GM18909 (cell line): ENCODE measurements at regions not wholly inside any gene's neighbourhood (a gene's known extent, or its start where the extent isn't known, plus 50 kb on each side); places are given as distances from the start of the nearest gene placed in this dataset.

ENCODE experiments used
- ATAC-seq: cut with Tn5 transposase; IDR thresholded peaks from one replicate; pipeline ENCODE4 v1.9.1; 2021; ENCODE audit warnings: mild to moderate bottlenecking; ENCODE audit not compliant: unreplicated experiment, poor library complexity

DNA sequence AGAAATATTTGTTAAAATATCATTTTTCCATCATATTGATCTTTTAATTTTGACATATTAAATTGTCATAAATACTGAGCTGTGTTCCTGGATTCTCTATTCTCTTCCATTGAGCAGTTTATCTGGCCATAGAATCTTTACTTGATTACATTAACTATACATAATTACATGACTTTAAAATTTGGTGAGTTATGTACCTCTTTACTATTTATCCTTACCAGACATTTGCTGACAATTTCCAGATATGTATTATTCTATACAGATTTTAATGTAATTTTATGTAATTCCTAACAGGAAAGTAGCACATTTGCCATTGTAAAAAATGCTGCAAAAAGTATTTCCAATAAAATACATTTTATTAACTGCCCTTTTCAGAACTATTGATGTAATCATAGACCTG, 770.3 kb downstream of the KCTD16 start:
- ATAC-seq, result no peak

DNA sequence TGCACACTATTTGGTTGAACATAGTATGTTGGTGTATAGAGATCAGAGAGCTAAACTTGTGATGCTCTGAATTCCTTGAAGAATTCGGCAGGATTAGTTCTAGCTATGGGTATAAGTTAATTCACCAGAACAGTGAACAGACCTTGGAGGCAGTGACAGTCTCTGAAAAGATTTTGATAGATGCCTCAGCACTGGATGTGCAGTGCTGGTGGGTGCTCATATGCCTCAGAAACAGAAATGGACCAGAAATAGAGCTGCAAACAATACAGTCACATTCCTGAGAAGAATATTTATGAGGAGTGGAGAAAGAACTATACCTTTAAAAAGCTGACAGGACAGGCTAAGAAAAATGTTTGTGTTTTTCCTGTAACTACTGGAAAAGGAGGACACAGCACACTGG, 747.7 kb downstream of the KCTD16 start:
- ATAC-seq, result no peak

DNA sequence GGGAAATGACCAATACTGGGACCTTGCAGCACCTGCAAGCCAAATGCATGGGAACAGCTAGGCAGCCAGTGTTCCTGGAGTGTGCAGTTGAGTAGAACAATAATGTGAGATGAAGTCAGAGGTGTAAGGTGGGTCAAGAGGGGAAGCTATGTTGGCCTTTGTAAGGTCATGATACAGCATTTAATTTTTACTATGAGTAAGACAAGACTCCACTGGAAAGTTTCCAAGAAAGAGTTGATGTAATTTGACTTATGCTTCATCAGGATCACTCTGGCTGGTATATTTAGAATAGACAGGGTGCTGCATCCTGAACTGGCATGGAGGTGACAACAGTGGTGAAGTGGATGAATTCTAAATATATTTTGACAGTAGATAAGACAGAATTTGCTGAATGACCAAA, 744.8 kb downstream of the KCTD16 start:
- ATAC-seq, result no peak

DNA sequence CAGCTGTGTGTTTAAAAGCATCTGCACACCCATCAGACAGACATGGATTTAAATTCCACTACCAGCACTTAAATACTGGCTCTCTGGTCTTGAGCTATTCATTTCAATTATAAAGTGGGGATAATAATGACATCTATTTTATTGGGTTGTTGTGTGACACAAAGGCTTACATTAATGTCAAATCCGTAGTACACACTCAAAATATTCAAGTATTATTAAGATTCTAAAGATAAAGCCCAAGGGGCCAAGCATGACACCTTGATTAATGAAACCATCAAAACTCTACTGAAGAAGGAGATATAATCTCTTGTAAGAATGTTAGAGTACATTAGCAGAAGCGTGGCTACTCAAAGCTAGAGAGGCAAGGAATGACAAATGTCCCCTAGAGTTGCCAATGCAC, 743.0 kb downstream of the KCTD16 start:
- no peak for ATAC-seq

DNA sequence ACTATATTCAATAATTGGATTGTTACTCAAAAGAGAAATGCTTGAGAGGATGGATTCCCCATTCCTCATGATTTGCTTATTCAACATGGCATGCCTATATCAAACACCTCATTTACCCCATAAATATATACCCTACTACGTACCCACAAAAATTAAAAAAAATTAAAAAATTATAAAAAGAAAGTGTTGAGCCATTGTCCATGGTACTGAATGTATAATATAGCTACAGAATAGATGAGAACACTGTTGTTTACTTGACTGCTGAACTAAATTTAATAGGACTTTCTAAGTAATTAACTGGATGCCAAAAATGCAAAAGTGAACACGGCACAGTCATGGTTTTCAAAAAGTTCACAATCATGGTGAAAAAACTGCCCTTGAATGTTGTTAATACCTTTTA, 725.8 kb downstream of the KCTD16 start:
- ATAC-seq, result no peak

DNA sequence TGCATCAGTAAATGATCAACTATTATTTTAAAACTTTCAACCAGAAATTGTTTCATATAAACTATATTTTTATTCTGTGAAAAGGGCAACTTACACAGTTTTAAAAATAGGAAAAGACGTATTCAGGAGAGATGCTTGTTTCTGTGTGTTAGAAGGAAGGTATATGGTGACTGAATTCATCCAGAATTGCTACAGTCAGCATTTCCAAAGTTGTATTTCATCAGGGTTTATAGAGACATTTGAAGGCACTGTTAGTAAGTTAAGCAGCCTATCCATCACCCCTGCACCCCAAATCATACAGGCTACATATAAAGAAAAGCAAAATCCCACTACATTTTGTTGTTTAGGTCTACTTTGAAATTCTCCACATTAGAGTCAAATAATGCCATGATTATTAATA, 716.0 kb downstream of the KCTD16 start:
- no peak for ATAC-seq

DNA sequence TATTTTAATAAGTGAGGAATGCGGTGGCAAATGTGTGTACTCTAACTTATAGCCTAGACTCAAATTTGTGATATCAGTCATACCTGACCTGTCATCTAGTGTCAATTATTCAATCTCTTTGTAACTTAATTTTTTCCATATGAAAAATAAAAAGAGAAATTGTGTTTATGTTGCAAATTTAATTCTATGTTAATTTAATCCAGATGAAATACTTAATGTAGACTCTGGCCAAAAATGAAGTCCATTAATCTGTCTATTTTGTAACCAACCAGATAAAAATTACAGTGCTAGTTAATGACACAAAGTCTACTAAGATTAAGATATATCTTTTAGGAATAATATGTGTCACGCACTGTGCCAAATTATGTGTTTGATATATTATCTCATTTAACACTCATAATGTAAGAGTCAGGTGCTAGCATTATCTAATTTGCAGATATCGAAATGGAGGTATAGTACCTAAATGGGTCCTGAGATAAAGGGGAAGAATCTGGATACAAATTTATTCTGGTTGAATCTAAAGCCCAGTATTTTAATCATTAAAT, 712.1 kb downstream of the KCTD16 start:
- ATAC-seq, result no peak

DNA sequence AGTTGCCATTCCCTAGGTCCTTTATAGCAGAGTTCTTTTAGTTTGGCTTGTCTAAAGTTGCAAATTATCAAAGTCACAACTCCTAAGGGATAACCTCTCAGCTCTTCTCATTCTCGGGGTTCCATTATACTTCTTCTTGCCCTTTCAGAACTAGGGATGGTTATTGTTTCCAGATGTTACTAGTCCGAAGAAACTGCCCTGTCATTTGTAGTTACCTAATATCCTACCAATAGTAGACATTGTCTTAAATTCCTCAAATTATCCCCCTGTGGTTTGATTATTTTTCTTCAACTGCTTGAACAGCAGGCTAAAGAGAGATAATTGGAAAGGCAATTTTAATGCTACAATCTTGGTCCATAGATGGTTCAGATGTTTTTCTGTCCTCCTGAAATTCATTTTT, 709.8 kb downstream of the KCTD16 start:
- no peak for ATAC-seq

DNA sequence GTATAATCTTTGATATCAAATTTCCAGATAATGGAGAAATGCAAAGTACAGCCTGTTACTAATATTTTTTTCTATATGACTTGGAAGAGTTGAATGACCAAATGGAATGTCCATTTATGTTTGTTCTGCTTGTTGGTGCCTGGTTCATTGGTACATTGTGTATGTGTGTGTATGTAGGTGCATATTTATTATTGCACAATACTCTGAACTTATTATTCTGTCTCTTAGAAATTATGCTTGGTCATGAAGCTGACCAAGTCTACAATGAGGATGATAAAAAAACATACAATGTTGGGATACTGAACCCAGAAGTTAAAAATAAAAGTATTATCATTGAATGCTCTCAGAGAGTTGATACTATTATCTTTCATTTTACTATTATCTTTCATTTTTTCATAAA, 706.3 kb downstream of the KCTD16 start:
- no peak for ATAC-seq

DNA sequence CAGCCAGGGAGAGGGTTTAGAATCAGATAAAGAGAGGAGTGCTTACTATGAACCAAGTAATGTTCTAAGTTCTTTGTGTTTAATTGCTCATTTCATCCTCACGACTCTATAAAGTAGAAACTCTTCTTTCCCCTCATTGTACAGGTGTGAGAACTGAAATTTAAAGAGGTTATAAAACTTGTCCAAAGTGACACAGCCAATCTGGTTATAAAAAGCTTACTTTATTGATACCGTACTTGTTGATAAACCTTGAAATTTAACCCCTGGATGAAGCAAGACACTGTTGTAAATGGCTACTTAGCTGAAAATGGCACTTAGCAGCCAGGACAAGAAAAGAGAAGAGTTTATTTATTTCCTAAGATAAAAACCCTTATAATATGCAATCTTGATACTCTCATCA, 702.4 kb downstream of the KCTD16 start:
- no peak for ATAC-seq

DNA sequence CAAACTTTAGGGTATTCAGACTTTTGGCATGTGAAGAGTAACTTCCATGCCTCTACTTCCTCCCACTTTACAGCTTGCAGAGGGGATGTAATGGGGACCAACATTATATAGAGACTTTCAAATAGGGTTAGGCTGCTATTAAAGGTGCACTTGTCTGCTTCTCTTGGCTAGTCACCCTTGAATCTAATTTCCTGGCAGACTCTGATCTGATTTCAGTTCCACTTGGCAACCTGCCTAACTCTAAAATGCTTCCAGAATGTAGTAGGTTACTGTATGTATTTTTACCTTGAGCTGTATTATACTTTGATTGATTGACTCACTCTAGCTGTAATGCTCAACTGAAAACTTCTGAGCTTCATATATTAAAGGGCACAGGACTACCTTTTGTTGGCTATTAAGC, 693.4 kb downstream of the KCTD16 start:
- no peak for ATAC-seq

DNA sequence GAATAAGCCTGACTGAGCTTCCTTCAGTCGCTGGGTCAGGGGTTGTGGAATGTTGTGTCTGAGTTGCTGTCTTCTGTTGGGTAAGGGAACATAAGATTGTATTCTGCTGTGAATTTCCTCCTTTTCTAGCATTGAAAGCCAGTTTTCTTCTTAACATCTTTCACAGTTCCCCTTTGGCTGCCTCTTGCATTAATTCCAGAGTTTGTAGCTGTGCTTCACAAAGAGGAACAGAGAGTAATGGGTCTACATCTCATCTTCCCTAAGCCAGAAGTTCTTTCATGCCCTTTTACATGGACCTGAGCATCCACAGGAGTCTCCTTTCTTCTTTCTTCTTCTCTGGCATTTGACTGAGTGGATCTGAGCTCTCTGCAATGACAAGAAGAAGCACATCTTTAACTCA, 686.8 kb downstream of the KCTD16 start:
- no peak for ATAC-seq

DNA sequence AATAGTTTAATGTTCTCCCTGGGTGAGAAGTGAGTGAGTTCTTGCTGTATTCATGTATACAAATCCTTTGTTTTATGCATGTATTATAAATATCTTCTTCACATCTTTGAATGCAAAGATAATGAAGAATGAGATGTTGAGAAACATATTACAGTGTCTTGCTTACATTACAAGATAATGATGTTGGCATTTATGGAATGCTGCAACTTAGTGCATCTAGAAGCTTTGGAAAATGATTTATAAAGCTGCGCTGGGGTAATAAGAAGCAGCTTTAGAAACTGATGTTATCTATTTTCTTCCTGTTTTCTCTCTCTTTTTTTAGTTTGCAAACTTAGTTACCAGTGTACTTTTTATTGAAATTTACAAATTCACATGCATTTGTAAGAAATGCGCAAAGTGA, 673.4 kb downstream of the KCTD16 start:
- ATAC-seq, result no peak

DNA sequence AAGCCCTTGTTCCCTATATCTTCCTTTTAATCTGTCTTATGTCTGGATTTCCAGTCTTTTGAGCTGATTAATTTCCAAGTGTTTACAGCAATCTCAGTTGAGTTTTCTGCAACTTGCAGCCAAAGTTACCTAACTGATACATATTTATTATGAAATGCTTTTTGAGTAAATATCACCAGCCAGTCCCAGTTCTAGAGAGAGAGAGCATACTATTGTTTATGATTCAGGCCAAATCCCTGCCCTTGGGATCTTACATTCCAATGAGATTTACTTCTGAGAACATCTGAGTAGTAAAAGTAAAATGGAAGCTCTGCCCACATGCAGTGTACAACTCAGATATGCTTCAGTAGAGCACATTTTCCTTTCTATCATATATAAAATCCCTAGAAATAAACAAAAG, 661.7 kb downstream of the KCTD16 start:
- ATAC-seq, result no peak

DNA sequence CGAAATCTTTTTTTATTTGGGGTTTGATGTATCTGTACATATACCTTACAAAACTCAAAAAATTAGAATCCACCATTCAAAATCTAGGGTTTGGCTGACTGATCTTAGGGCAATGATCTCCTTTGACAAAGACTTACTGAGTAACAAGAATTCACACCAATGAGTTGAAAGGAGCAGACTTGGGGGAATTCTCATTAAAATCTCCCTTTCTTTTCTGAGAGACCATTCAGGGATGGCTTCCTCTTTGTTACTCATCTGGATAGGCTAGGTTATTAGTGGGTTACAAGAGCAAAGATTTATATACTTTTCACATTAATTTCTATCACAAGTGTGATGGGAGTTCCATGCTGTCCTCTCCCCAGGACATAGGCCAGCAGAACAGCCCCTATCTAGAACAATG, 661.0 kb downstream of the KCTD16 start:
- ATAC-seq, result no peak

DNA sequence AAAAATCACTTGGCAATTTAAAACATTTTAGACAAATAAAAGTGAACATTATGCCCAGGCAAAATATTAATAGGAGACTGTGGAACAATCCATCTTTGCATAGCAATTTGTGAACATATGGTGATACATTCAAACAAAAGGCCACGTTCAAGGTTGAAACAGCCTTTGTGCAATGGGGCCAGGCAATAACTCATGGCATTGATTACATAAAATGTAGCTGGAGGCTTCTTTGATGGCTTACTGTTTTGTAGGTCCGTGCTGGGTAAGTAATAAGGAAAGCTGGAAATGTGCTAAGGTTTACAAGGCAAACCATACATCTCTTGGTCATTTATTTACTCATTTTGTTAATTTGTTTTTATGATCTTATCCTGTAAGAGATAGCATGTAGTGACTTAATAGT, 651.8 kb downstream of the KCTD16 start:
- ATAC-seq, result no peak

DNA sequence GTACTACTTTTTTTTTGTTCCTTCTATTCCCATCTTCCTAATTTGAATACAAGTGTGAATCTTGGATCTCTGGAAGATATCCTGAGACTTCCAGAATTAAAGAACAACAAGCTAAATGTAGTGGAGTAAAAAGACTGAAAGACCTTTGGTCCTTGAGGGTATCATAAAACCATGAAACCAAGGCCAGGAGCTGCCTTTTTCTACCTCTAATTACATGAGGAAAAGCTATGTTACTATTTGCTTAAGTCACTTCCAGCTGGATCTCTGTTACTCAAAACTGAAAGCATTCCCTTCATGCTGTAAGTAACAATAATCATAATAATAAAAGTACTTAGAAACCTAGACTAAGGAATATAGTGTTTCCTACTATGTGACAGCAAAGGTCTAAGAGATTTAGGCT, 649.6 kb downstream of the KCTD16 start:
- no peak for ATAC-seq

DNA sequence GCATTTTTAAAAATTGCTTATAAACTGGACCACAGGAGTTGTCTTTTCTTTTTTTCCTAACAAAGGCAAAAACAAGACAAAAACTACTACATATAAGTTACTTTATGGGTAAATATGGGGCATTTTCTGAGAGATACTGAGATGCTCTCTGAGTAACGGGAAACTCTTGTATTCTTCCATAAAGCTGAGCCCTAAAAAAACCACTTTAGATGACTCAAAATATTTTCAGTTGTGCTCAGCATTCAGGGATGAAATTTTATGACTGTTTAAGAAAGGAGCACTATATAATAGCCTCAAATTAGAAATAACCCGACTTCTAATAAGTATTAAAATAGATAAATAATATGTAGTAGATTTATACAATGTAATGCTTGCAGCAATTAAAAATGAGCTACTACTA, 644.5 kb downstream of the KCTD16 start:
- ATAC-seq, result no peak

DNA sequence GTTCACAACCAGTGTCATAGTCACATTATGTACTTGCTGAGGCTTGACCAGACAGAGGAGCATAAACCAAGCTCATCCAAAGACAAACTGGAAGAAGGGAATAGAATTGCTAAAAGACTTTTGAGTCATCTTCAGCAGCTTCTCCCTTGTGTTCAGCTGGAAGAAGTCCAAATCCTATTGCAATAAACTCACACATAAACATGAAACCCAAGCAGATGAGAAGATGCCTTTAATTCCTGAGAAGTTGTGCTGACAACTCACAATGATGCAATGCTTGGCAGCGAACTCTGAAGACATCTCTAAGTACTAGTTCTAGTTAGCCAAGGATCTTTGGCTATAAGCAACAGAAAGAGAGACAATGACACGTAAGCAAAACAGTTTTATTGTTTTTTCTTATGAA, 642.1 kb downstream of the KCTD16 start:
- no peak for ATAC-seq

DNA sequence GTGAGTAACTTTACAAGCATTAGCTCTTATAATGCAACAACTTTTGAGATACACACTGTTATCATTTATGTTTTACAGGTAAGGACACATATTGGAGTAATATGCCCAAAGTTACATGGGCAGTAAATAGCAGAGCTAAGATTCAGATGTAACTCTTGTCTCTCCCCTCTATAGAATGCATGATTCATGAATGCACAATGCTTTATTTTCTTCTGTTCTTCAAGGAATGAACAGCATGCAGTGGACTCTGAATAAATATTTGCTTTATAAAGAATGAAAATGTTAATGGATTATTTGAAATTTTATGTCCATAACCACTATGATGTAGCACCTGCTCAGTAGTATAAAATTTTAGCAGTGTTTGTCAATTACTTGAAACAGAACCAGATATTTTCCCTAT, 629.5 kb downstream of the KCTD16 start:
- no peak for ATAC-seq

DNA sequence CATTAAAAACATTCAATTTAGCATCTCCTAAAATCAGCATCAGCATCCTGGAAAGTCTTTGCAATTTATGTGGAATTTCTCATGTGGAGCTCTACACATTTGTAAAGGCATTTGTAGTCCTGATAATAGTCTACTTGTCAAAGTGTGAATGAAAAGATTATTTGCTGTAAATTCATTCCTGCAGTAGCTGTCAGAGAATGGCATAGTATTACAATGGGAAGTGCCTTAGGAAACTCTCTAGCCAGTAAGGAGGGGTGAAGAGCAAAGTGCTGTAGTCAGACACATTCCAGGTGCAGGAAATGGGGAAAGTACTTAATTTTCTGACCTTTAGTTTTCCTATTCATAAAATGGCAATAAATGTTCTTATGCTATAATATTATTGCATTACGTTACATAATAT, 627.9 kb downstream of the KCTD16 start:
- ATAC-seq, result no peak

DNA sequence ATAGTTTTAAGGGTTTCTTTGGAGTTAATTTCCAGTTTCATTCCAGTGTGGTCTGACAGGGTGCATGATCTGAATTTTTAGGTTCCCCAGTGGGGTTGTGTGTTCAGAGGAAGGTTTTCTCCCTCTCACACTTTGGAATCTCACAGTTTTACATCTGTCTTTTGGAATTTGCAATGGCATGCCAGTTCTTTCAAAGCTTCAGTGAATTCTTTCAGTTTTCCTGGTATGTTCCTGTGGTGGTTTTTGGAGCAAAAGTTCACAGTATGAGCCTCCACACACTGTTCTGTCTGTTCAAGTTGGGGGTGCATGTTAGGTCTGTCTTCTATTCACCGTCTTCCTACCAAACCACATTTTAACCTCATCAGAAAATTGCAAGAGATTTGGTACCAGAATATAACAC, 624.2 kb downstream of the KCTD16 start:
- no peak for ATAC-seq

DNA sequence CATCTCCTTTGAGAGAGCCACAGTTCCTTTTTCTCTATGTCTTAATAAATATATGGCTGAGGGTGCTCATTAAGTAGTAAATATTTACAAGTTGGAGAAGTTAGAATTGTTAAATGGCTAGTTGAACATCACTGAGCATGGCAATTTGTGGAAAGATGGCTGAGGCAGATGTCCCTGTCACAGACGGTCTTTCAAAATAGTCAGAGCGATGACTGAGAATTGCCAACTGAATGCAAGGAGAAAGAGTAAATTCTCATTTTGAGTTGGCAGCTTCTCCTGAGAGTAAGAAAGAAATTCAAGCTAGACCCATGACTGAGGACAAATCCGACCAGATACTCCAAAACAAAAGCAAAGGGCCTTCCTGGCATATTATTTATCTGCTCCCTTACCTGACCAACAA, 617.9 kb downstream of the KCTD16 start:
- no peak for ATAC-seq
